CD14-positive monocyte (primary cell): ENCODE measurements at regions not wholly inside any gene's neighbourhood (a gene's known extent, or its start where the extent isn't known, plus 50 kb on each side); places are given as distances from the start of the nearest gene placed in this dataset.

ENCODE experiments used
- DNase-seq, 3 donors: peaks; one replicate each; pipeline ENCODE4 v3.0.0-alpha.2; 2011 to 2022
- H2AFZ ChIP-seq: 2 replicates; pipeline ENCODE4 v1.6.0; 2012; ENCODE audit warnings: mild to moderate bottlenecking, low read depth, low read length, inconsistent platforms; ENCODE audit not compliant: insufficient read depth, poor library complexity, severe bottlenecking
- H3K27ac ChIP-seq, 2 donors: 1 replicate in 1 of 2; 2 replicates in 1 of 2; pipeline ENCODE4 v1.5.1; 2012 to 2013; ENCODE audit warnings: low read length in 2 of 2, control low read depth in 1 of 2, inconsistent platforms in 1 of 2, low read depth in 1 of 2, mild to moderate bottlenecking in 1 of 2
- H3K27me3 ChIP-seq, 2 donors: one replicate each; pipeline versions ENCODE4 v1.6.0 to v1.6.1; 2011 to 2013; ENCODE audit warnings: low read length in 2 of 2; ENCODE audit not compliant: control insufficient read depth in 2 of 2, insufficient read depth in 2 of 2
- H3K36me3 ChIP-seq, 2 donors: replicated peaks in 1 of 2; 1 replicate in 1 of 2; 2 replicates in 1 of 2; pipeline versions ENCODE4 v1.5.1 to v1.6.1; 2012 to 2013; ENCODE audit warnings: low read length in 2 of 2, control low read depth in 1 of 2, inconsistent platforms in 1 of 2, mild to moderate bottlenecking in 1 of 2; ENCODE audit not compliant: insufficient read depth in 2 of 2, control insufficient read depth in 1 of 2
- H3K4me1 ChIP-seq, 2 donors: 1 replicate in 1 of 2; 2 replicates in 1 of 2; pipeline versions ENCODE4 v1.5.1 to v1.6.1; 2012 to 2013; ENCODE audit warnings: low read length in 2 of 2, control low read depth in 1 of 2, inconsistent platforms in 1 of 2, mild to moderate bottlenecking in 1 of 2, moderate library complexity in 1 of 2; ENCODE audit not compliant: insufficient read depth in 2 of 2, control insufficient read depth in 1 of 2
- H3K4me2 ChIP-seq: replicated peaks from 2 replicates; pipeline ENCODE3; 2012; ENCODE audit warnings: low read length, moderate library complexity, mild to moderate bottlenecking; ENCODE audit not compliant: poor library complexity, severe bottlenecking; ENCODE audit errors: extremely low read depth
- H3K4me3 ChIP-seq, 3 experiments: fragments of 200-600 bp in 1 of 3; sonication (generic) in 1 of 3; replicated peaks in 1 of 3; 1 replicate in 2 of 3; 2 replicates in 1 of 3; pipeline ENCODE4 v1.5.1; 2011 to 2013; ENCODE audit warnings: low read length in 3 of 3, mild to moderate bottlenecking in 3 of 3, control low read depth in 2 of 3, low read depth in 2 of 3, inconsistent platforms in 1 of 3, moderate library complexity in 1 of 3
- H3K79me2 ChIP-seq: 2 replicates; pipeline ENCODE4 v1.6.0; 2012; ENCODE audit warnings: mild to moderate bottlenecking, control low read depth, inconsistent platforms, low read length, moderate library complexity; ENCODE audit not compliant: insufficient read depth
- H3K9ac ChIP-seq: 2 replicates; pipeline ENCODE4 v1.6.0; 2017; ENCODE audit warnings: low read length, mild to moderate bottlenecking; ENCODE audit not compliant: insufficient read depth, poor library complexity, severe bottlenecking
- H3K9me3 ChIP-seq, 2 donors: replicated peaks in 1 of 2; 1 replicate in 1 of 2; 2 replicates in 1 of 2; pipeline versions ENCODE4 v1.5.1 to v1.6.1; 2012 to 2013; ENCODE audit warnings: low read length in 2 of 2, control low read depth in 1 of 2; ENCODE audit not compliant: control insufficient read depth in 1 of 2, insufficient read depth in 1 of 2
- H4K20me1 ChIP-seq: 2 replicates; pipeline ENCODE4 v1.6.0; 2012; ENCODE audit warnings: mild to moderate bottlenecking, low read length, control low read depth, moderate library complexity; ENCODE audit not compliant: insufficient read depth
- H3K27ac Mint-ChIP-seq, 7 donors: one replicate each; pipeline ENCODE4 v1.8.0; 2020; ENCODE audit warnings: mild to moderate bottlenecking in 7 of 7, mixed read lengths in 7 of 7, moderate library complexity in 6 of 7, inconsistent platforms in 2 of 7
- H3K27me3 Mint-ChIP-seq, 3 donors: one replicate each; pipeline ENCODE4 v1.8.0; 2021 to 2022; ENCODE audit warnings: low read depth in 3 of 3, mild to moderate bottlenecking in 3 of 3, mixed read lengths in 3 of 3, moderate library complexity in 3 of 3, inconsistent platforms in 1 of 3
- H3K36me3 Mint-ChIP-seq, 2 donors: one replicate each; pipeline ENCODE4 v1.8.0; 2020; ENCODE audit warnings: mixed read lengths in 2 of 2, inconsistent platforms in 1 of 2, mild to moderate bottlenecking in 1 of 2
- H3K4me1 Mint-ChIP-seq: one replicate; pipeline ENCODE4 v1.8.0; 2020; ENCODE audit warnings: mild to moderate bottlenecking, mixed read lengths
- H3K4me3 Mint-ChIP-seq, 2 donors: one replicate each; pipeline ENCODE4 v1.8.0; 2020; ENCODE audit warnings: mild to moderate bottlenecking in 2 of 2, mixed read lengths in 2 of 2, moderate library complexity in 1 of 2
- H3K9me3 Mint-ChIP-seq, 7 donors: one replicate each; pipeline ENCODE4 v1.8.0; 2020 to 2022; ENCODE audit warnings: mixed read lengths in 7 of 7, mild to moderate bottlenecking in 6 of 7, moderate library complexity in 6 of 7, inconsistent platforms in 2 of 7
- CTCF ChIP-seq: fragments of 200-600 bp; IDR thresholded peaks from one replicate; pipeline ENCODE4 v1.8.0; 2022; ENCODE audit warnings: antibody characterized with exemption, mild to moderate bottlenecking
- WGBS: methylation state at CpG from one replicate; pipeline ENCODE4 v1.1.5; 2013; ENCODE audit warnings: missing lambda C conversion rate; ENCODE audit not compliant: insufficient coverage; 5-methylcytosine and 5-hydroxymethylcytosine counted together
- intact Hi-C, 2 donors: fragments of 100-400 bp; cut with micrococcal nuclease; formaldehyde crosslinking; loops; one replicate each; pipeline versions ENCODE4 v1.15.0 to v1.15.1; 2023

- TF ChIP-seq CTCF: no peak
- no peak overlapping the region for H3K27ac Mint-ChIP-seq
- no peaks in the 10 kb centered on the region for H3K4me1 Mint-ChIP-seq
Observed at GRCh38 chr11:92504004-92504403, 279.4 kb downstream of the FAT3 start.

GRCh38 chr11:92504534-92504933 lies 279.9 kb downstream of the FAT3 start:
- Histone ChIP-seq H3K27me3 (no peaks in the 10 kb centered on the region), H3K9ac (no peak overlapping the region), H2AFZ (no peak overlapping the region), H3K4me1 (no peaks in the 10 kb centered on the region), H3K79me2 (no peaks in the 10 kb centered on the region), H3K36me3 (no peaks in the 10 kb centered on the region), H3K27ac (no peak overlapping the region), H4K20me1 (no peaks in the 10 kb centered on the region), H3K4me3 (no peak overlapping the region), H3K9me3 (no peaks in the 10 kb centered on the region), H3K4me2 (no peak overlapping the region)
- intact Hi-C loops: no loop called here
- H3K27ac Mint-ChIP-seq: no peak overlapping the region
- TF ChIP-seq CTCF: no peak
- no peak overlapping the region for H3K4me3 Mint-ChIP-seq
- no CpG with 5 or more reads among the region's 2 CpGs for WGBS
- no peaks in the 10 kb centered on the region for H3K36me3 Mint-ChIP-seq
- no peaks in the 10 kb centered on the region for H3K4me1 Mint-ChIP-seq
- peaks cover 0 to 1% (median 0%) of the 10 kb centered on the region in 3 donors for H3K27me3 Mint-ChIP-seq
- peaks cover 0 to 2% (median 1%) of the 10 kb centered on the region in 7 donors for H3K9me3 Mint-ChIP-seq
- DNase-seq: no peak

More at GRCh38 chr11:92504004-92504403, 279.4 kb downstream of the FAT3 start:
- Mint-ChIP-seq H3K27me3 (peaks cover 0 to 1% (median 0%) of the 10 kb centered on the region in 3 donors), H3K36me3 (no peaks in the 10 kb centered on the region), H3K4me3 (no peak overlapping the region), H3K9me3 (peaks cover 0 to 3% (median 2%) of the 10 kb centered on the region in 7 donors)
- H3K27me3 ChIP-seq: no peaks in the 10 kb centered on the region
- H3K4me3 ChIP-seq: no peak overlapping the region
- DNase-seq: no peak
- no peaks in the 10 kb centered on the region for H3K79me2 ChIP-seq
- H3K9ac ChIP-seq: no peak overlapping the region
- H3K4me1 ChIP-seq: no peaks in the 10 kb centered on the region
- no peak overlapping the region for H3K27ac ChIP-seq
- H3K9me3 ChIP-seq: no peaks in the 10 kb centered on the region
- intact Hi-C loops: no loop called here
- H3K4me2 ChIP-seq: no peak overlapping the region
- H3K36me3 ChIP-seq: no peaks in the 10 kb centered on the region
- H2AFZ ChIP-seq: no peak overlapping the region
- H4K20me1 ChIP-seq: no peaks in the 10 kb centered on the region
